B cell (primary cell): ENCODE measurements at regions not wholly inside any gene's neighbourhood (a gene's known extent, or its start where the extent isn't known, plus 50 kb on each side); places are given as distances from the start of the nearest gene placed in this dataset.

ENCODE experiments used
- ATAC-seq: fragments of 200-7000 bp; cut with Tn5 transposase; one replicate; pipeline ENCODE4 v1.10.0; 2021; ENCODE audit warnings: low read depth, mild to moderate bottlenecking, moderate number of reproducible peaks, moderate library complexity
- CTCF ChIA-PET: fragments of 350-600 bp; sonication (Branson Sonifier 250); formaldehyde crosslinking; loops from one replicate; lab custom pipeline; 2021; ENCODE audit warnings: antibody characterized with exemption, inconsistent platforms; lab: Charles Lee
- POLR2A ChIA-PET: fragments of 350-600 bp; sonication (Branson Sonifier 250); formaldehyde crosslinking; loops from one replicate; lab custom pipeline; 2021; ENCODE audit warnings: antibody characterized with exemption; lab: Charles Lee
- DNase-seq: peaks from one replicate; pipeline ENCODE4 v3.0.0; 2013
- H2AFZ ChIP-seq: 2 replicates; pipeline ENCODE4 v1.6.1; 2012; ENCODE audit warnings: mild to moderate bottlenecking, low read depth, low read length; ENCODE audit not compliant: insufficient read depth, poor library complexity, severe bottlenecking
- H3K27ac ChIP-seq, 2 donors: 1 replicate in 1 of 2; 2 replicates in 1 of 2; pipeline ENCODE4 v1.5.1; 2012 to 2013; ENCODE audit warnings: low read length in 2 of 2, mild to moderate bottlenecking in 2 of 2, moderate library complexity in 1 of 2
- H3K27me3 ChIP-seq, 4 experiments: fragments of 200-600 bp in 1 of 4; sonication (generic) in 1 of 4; replicated peaks in 1 of 4; 1 replicate in 2 of 4; 2 replicates in 2 of 4; pipeline versions ENCODE4 v1.6.1 to v1.7.0; 2013 to 2016; ENCODE audit warnings: low read length in 3 of 4, mild to moderate bottlenecking in 2 of 4, mixed read lengths in 1 of 4, moderate library complexity in 1 of 4; ENCODE audit not compliant: insufficient read depth in 4 of 4, control insufficient read depth in 3 of 4; ENCODE audit errors: control extremely low read depth in 1 of 4
- H3K36me3 ChIP-seq, 2 experiments: replicated peaks in 1 of 2; 1 replicate in 1 of 2; 2 replicates in 1 of 2; pipeline versions ENCODE4 v1.6.1 to v1.7.1; 2013; ENCODE audit warnings: low read length in 1 of 2; ENCODE audit not compliant: insufficient read depth in 2 of 2, control insufficient read depth in 1 of 2; ENCODE audit errors: control extremely low read depth in 1 of 2, extremely low read depth in 1 of 2
- H3K4me1 ChIP-seq, 2 donors: fragments of 200-600 bp in 1 of 2; sonication (generic) in 1 of 2; 1 replicate in 1 of 2; 2 replicates in 1 of 2; pipeline versions ENCODE4 v1.5.1 to v1.6.1; 2013 to 2017; ENCODE audit warnings: low read length in 2 of 2; ENCODE audit not compliant: control insufficient read depth in 2 of 2, insufficient read depth in 2 of 2
- H3K4me2 ChIP-seq: replicated peaks from 2 replicates; pipeline ENCODE3; 2012; ENCODE audit warnings: mild to moderate bottlenecking, low read depth, low read length; ENCODE audit not compliant: poor library complexity, severe bottlenecking
- H3K4me3 ChIP-seq, 5 experiments: fragments of 200-600 bp in 1 of 5; sonication (generic) in 1 of 5; 1 replicate in 3 of 5; 2 replicates in 2 of 5; pipeline versions ENCODE4 v1.5.1 to v1.7.0; 2011 to 2016; ENCODE audit warnings: low read length in 4 of 5, mild to moderate bottlenecking in 4 of 5, low read depth in 2 of 5, control low read depth in 1 of 5, moderate library complexity in 1 of 5; ENCODE audit not compliant: insufficient read depth in 1 of 5; ENCODE audit errors: control extremely low read depth in 1 of 5, extremely low read depth in 1 of 5
- H3K79me2 ChIP-seq: fragments of 200-600 bp; sonication (generic); one replicate; pipeline ENCODE4 v1.6.0; 2016; ENCODE audit warnings: low read length; ENCODE audit not compliant: control insufficient read depth, insufficient read depth
- H3K9ac ChIP-seq: fragments of 200-600 bp; sonication (generic); 2 replicates; pipeline ENCODE4 v1.6.1; 2017; ENCODE audit warnings: mild to moderate bottlenecking, low read length, moderate library complexity
- H3K9me3 ChIP-seq, 3 donors: one replicate each; pipeline versions ENCODE4 v1.6.1 to v1.7.1; 2013; ENCODE audit warnings: low read length in 2 of 3; ENCODE audit not compliant: control insufficient read depth in 2 of 3, insufficient read depth in 1 of 3; ENCODE audit errors: control extremely low read depth in 1 of 3
- H4K20me1 ChIP-seq: 2 replicates; pipeline ENCODE4 v1.6.0; 2012; ENCODE audit warnings: mild to moderate bottlenecking, low read length; ENCODE audit not compliant: insufficient read depth, control insufficient read depth, poor library complexity, severe bottlenecking
- H3K27ac Mint-ChIP-seq: one replicate; pipeline ENCODE4 v1.8.0; 2021; ENCODE audit warnings: mixed read lengths
- H3K27me3 Mint-ChIP-seq: one replicate; pipeline ENCODE4 v1.8.0; 2021; ENCODE audit warnings: mixed read lengths
- H3K4me1 Mint-ChIP-seq: one replicate; pipeline ENCODE4 v1.8.0; 2021; ENCODE audit warnings: mixed read lengths
- H3K4me3 Mint-ChIP-seq: one replicate; pipeline ENCODE4 v1.8.0; 2021; ENCODE audit warnings: mixed read lengths
- H3K9me3 Mint-ChIP-seq: one replicate; pipeline ENCODE4 v1.8.0; 2022; ENCODE audit warnings: mixed read lengths; ENCODE audit not compliant: insufficient read depth
- CTCF ChIP-seq: fragments of 200-600 bp; IDR thresholded peaks from one replicate; pipeline ENCODE4 v1.8.0; 2022; ENCODE audit warnings: antibody characterized with exemption, mild to moderate bottlenecking
- EZH2 ChIP-seq: IDR thresholded peaks from 2 replicates; pipeline ENCODE4 v1.6.1; 2012; ENCODE audit warnings: borderline replicate concordance, low read depth, mild to moderate bottlenecking, moderate library complexity, low read length; ENCODE audit not compliant: insufficient read depth, poor library complexity, severe bottlenecking
- WGBS: methylation state at CpG from one replicate; pipeline ENCODE4 v1.1.5; 2013; ENCODE audit warnings: missing lambda C conversion rate; ENCODE audit not compliant: insufficient coverage; 5-methylcytosine and 5-hydroxymethylcytosine counted together
- intact Hi-C: fragments of 100-400 bp; cut with micrococcal nuclease; formaldehyde crosslinking; loops from one replicate; pipeline ENCODE4 v1.10.0; 2022

GRCh38 chr3:70870576-70870975, 558.1 kb upstream of the MDFIC2 start:
- TF ChIP-seq CTCF: no peak
- no peak for TF ChIP-seq EZH2
- no peak overlapping the region for H3K27ac ChIP-seq
- intact Hi-C loops: no loop called here
- POLR2A ChIA-PET: no interaction called here
- H4K20me1 ChIP-seq: no peaks in the 10 kb centered on the region
- Mint-ChIP-seq H3K9me3 (peaks cover 6% of the 10 kb centered on the region), H3K27me3 (peaks cover 20% of the 10 kb centered on the region), H3K4me1 (no peaks in the 10 kb centered on the region), H3K4me3 (no peak overlapping the region), H3K27ac (no peak overlapping the region)
- H3K4me1 ChIP-seq: no peaks in the 10 kb centered on the region
- CTCF ChIA-PET: no interaction called here
- peaks cover 0 to 3% (median 3%) of the 10 kb centered on the region in 3 donors for H3K9me3 ChIP-seq
- H3K36me3 ChIP-seq: no peaks in the 10 kb centered on the region
- ATAC-seq (no peak), DNase-seq (no peak)
- peaks cover 0 to 3% (median 0%) of the 10 kb centered on the region in 4 experiments for H3K27me3 ChIP-seq
- H3K9ac ChIP-seq: no peak overlapping the region
- no peak overlapping the region for H3K4me2 ChIP-seq
- no peak overlapping the region for H3K4me3 ChIP-seq
- no peak overlapping the region for H2AFZ ChIP-seq
- no peaks in the 10 kb centered on the region for H3K79me2 ChIP-seq

GRCh38 chr3:70868561-70868960, 556.1 kb upstream of the MDFIC2 start:
- H3K4me3 Mint-ChIP-seq: no peak overlapping the region
- no peaks in the 10 kb centered on the region for H3K36me3 ChIP-seq

More at GRCh38 chr3:70868561-70868960, 556.1 kb upstream of the MDFIC2 start:
- Histone ChIP-seq H3K27ac (no peak overlapping the region), H3K9ac (no peak overlapping the region), H4K20me1 (no peaks in the 10 kb centered on the region), H3K4me1 (no peaks in the 10 kb centered on the region), H3K9me3 (peaks cover 0 to 3% (median 3%) of the 10 kb centered on the region in 3 donors), H2AFZ (no peak overlapping the region), H3K79me2 (no peaks in the 10 kb centered on the region), H3K4me3 (no peak overlapping the region), H3K27me3 (peaks cover 0 to 6% (median 2%) of the 10 kb centered on the region in 4 experiments), H3K4me2 (no peak overlapping the region)
- no peaks in the 10 kb centered on the region for H3K4me1 Mint-ChIP-seq
- ChIA-PET CTCF (no interaction called here), POLR2A (no interaction called here)
- H3K27ac Mint-ChIP-seq: no peak overlapping the region
- ATAC-seq (no peak), DNase-seq (no peak)
- TF ChIP-seq CTCF (no peak), EZH2 (no peak)
- H3K9me3 Mint-ChIP-seq: peaks cover 10% of the 10 kb centered on the region
- no CpG with 5 or more reads among the region's 2 CpGs for WGBS
- H3K27me3 Mint-ChIP-seq: peaks cover 19% of the 10 kb centered on the region
- intact Hi-C loops: no loop called here
